Lower leg skin (tissue), 3 donors: ENCODE measurements at regions not wholly inside any gene's neighbourhood (a gene's known extent, or its start where the extent isn't known, plus 50 kb on each side); places are given as distances from the start of the nearest gene placed in this dataset.

Experiments used
- CTCF ChIP-seq, 3 donors: fragments of 450-650 bp; IDR thresholded peaks; one replicate each; pipeline ENCODE4 v1.5.1; 2016; ENCODE audit warnings: antibody characterized with exemption in 3 of 3, mild to moderate bottlenecking in 3 of 3, moderate library complexity in 2 of 3
- POLR2A ChIP-seq, 2 donors: fragments of 450-650 bp; IDR thresholded peaks; one replicate each; pipeline ENCODE4 v1.6.1; 2016 to 2017; ENCODE audit warnings: antibody characterized with exemption in 2 of 2, mild to moderate bottlenecking in 1 of 2, moderate library complexity in 1 of 2

GRCh38 chr2:120896901-120897300 is 161.2 kb downstream of the GLI2 start:
- no peak for TF ChIP-seq CTCF (IDR thresholded peaks at IDR 0.05)
- no peak for TF ChIP-seq POLR2A (IDR thresholded peaks at IDR 0.05)
